HG02885 (cell line): ENCODE measurements at regions not wholly inside any gene's neighbourhood (a gene's known extent, or its start where the extent isn't known, plus 50 kb on each side); places are given as distances from the start of the nearest gene placed in this dataset.

Experiments
- ATAC-seq: cut with Tn5 transposase; IDR thresholded peaks from one replicate; pipeline ENCODE4 v1.9.1; 2021; ENCODE audit warnings: mild to moderate bottlenecking; ENCODE audit not compliant: unreplicated experiment, poor library complexity

GRCh38 chr3:159765030-159765859 lies 223.4 kb upstream of the IL12A start:
- ATAC-seq: no peak

GRCh38 chr3:159765860-159766294 lies 222.8 kb upstream of the IL12A start:
- ATAC-seq: no peak

- no peak for ATAC-seq
Measured at GRCh38 chr3:159766563-159767185, 222.0 kb upstream of the IL12A start.

GRCh38 chr3:159770998-159771397 lies 217.6 kb upstream of the IL12A start:
- no peak for ATAC-seq

- ATAC-seq: no peak
Measured at GRCh38 chr3:159771865-159772611, 216.6 kb upstream of the IL12A start.

- ATAC-seq: no peak
Measured at GRCh38 chr3:159773706-159774105, 214.9 kb upstream of the IL12A start.

GRCh38 chr3:159775372-159775961 lies 213.2 kb upstream of the IL12A start:
- no peak for ATAC-seq

GRCh38 chr3:159776779-159777178 lies 211.9 kb upstream of the IL12A start:
- ATAC-seq: no peak

GRCh38 chr3:159779883-159780282 lies 208.8 kb upstream of the IL12A start:
- ATAC-seq: no peak

- no peak for ATAC-seq
Measured at GRCh38 chr3:159781867-159782266, 206.8 kb upstream of the IL12A start.

- no peak for ATAC-seq
Measured at GRCh38 chr3:159782724-159783421, 205.8 kb upstream of the IL12A start.

GRCh38 chr3:159783780-159784742 lies 204.6 kb upstream of the IL12A start:
- ATAC-seq: peak; percentile 53

GRCh38 chr3:159785273-159785708 lies 203.3 kb upstream of the IL12A start:
- ATAC-seq: no peak

GRCh38 chr3:159786489-159787177 lies 202.0 kb upstream of the IL12A start:
- no peak for ATAC-seq

GRCh38 chr3:159787178-159787574 lies 201.5 kb upstream of the IL12A start:
- ATAC-seq: no peak

GRCh38 chr3:159787794-159788205 lies 200.8 kb upstream of the IL12A start:
- ATAC-seq: no peak

- no peak for ATAC-seq
Measured at GRCh38 chr3:159788291-159788690, 200.3 kb upstream of the IL12A start.

- no peak for ATAC-seq
Measured at GRCh38 chr3:159789017-159789416, 199.6 kb upstream of the IL12A start.
